Activated naive CD4-positive, alpha-beta T cell treated with anti-CD3 and anti-CD28 coated beads, Interleukin-2, amount 50 U/mL, for 72 hours (primary cell): ENCODE measurements at regions not wholly inside any gene's neighbourhood (a gene's known extent, or its start where the extent isn't known, plus 50 kb on each side); places are given as distances from the start of the nearest gene placed in this dataset.

Experiments used
- ATAC-seq, 2 donors: fragments of 150-1000 bp; cut with Tn5 transposase; 2 replicates each; pipeline ENCODE4 v1.10.0; 2021; ENCODE audit warnings: mild to moderate bottlenecking in 2 of 2, moderate library complexity in 2 of 2
- DNase-seq, 2 donors: peaks; one replicate each; pipeline ENCODE4 v3.0.0; 2021 to 2022; ENCODE audit warnings: low spot score in 2 of 2
- H3K27ac Mint-ChIP-seq, 2 donors: one replicate each; pipeline ENCODE4 v1.8.0; 2022; ENCODE audit warnings: mild to moderate bottlenecking in 2 of 2, mixed read lengths in 2 of 2
- H3K36me3 Mint-ChIP-seq, 2 donors: one replicate each; pipeline ENCODE4 v1.8.0; 2022; ENCODE audit warnings: mixed read lengths in 2 of 2
- H3K9me3 Mint-ChIP-seq, 2 donors: one replicate each; pipeline ENCODE4 v1.8.0; 2022; ENCODE audit warnings: mixed read lengths in 2 of 2

DNA sequence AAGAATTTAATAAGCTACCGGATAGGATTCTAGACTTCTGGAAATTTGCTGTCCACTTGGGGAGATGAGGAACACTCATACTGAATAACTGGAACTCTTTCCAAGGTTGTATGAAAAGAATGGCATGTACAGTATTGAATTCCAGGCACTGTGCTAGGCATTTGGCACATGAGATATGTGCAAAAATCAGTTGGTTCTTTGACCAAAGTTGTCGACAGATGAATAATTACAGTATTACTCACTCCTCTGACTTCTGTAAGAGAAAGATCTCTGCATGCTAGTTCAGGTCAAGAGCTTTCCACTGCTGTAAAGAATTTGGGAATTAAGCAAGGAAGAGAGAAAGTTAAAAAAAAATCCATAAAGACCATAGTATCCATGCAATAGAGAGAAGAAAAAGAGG is 764.7 kb downstream of the BCL11B start:
- H3K27ac Mint-ChIP-seq = no peak overlapping the region
- H3K36me3 Mint-ChIP-seq = peaks cover 0 to 19% of the 10 kb centered on the region in 2 donors
- ATAC-seq = no peak
- H3K9me3 Mint-ChIP-seq = peaks cover 10 to 31% of the 10 kb centered on the region in 2 donors
- DNase-seq = no peak

- H3K36me3 Mint-ChIP-seq = peaks cover 0 to 12% of the 10 kb centered on the region in 2 donors
- peaks cover 6 to 24% of the 10 kb centered on the region in 2 donors for H3K9me3 Mint-ChIP-seq
- ATAC-seq (peak in 1 of 2 donors; percentile 44), DNase-seq (no peak)
- no peak overlapping the region for H3K27ac Mint-ChIP-seq
Measured at GRCh38 chr14:98510392-98510791, 761.6 kb downstream of the BCL11B start.

DNA sequence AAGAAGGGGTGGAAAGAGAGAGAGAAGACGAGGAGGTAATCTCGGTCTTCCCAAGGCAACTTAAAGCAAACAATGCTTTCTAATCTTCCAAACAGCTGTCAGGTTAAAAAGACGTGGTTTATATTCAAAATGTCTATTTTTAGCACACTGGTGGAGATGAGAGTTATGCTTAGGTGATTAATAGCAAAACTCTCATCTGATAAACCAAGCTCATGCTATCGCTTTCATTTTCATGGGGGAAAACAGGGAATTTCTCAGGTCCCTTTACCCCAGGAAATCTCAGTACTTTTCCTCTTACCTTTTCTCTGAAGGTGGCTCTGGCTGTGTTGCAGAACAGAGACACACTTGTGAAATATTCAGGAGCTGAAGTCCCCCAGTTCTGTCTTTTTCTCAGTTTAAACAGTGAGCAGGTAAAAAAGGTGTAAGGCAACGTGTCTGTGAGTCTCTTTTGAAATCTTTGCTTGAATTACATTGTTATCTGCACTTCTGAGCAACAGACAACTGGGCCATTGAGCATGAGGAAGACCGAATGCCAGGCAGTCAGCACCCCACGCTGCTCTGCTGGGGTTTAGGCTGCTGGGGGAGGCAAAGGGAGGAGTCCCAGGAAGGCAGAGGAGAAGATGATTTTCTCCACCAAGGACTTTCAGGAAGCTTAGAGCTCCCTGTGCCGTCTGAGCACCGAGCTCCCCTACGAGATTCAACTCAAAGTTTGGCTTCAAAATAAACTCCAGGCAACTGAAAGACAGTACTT is 759.3 kb downstream of the BCL11B start:
- peak; percentile 67 to 69 for ATAC-seq
- H3K9me3 Mint-ChIP-seq = peaks cover 3 to 18% of the 10 kb centered on the region in 2 donors
- DNase-seq = no peak
- peak overlapping the region; percentile 65 to 91 for H3K27ac Mint-ChIP-seq
- peaks cover 0 to 6% of the 10 kb centered on the region in 2 donors for H3K36me3 Mint-ChIP-seq

DNA sequence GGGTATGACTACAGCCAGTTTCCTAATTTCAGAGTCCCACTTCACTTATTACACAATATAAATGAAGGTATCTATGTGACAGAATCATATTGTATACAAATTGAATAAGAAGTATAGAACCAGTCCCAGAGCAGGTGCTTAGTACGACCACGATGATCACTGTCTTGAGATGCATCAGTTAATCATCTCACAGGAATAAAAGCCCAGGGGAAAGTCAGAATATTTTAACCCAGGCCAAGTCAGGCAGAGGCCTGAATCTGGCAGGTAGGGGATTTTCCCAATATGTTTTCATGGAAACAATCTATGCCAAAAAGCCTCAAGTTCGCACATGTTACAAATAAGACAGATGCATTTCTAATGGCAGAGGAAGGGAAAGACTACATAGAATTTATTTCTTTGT is 758.4 kb downstream of the BCL11B start:
- Mint-ChIP-seq H3K27ac (peak overlapping the region in 1 of 2 donors; percentile 91), H3K9me3 (peaks cover 3 to 18% of the 10 kb centered on the region in 2 donors), H3K36me3 (peaks cover 0 to 5% of the 10 kb centered on the region in 2 donors)
- ATAC-seq (peak; percentile 22 to 65), DNase-seq (no peak)

DNA sequence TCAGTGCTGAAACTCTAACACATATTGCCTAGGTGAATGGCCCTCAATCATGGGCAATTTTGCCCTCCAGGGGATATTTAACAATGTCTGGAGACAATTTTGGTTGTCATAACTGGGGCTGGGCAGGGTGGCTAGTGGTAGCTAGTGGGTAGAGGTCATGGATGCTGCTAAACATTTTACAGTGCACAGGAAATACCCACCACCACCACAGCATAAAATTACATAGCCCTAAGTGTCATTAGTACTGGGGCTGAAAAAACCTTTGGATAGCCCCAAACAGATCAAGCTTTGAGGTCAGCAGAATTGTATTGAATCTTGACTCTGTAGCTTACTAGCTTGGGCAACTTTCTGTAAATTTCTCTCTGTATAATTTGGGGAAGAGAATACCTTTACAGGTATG is 758.0 kb downstream of the BCL11B start:
- no peak for DNase-seq
- ATAC-seq = peak in 1 of 2 donors; percentile 41
- H3K27ac Mint-ChIP-seq = no peak overlapping the region
- H3K9me3 Mint-ChIP-seq = peaks cover 3 to 18% of the 10 kb centered on the region in 2 donors
- H3K36me3 Mint-ChIP-seq = peaks cover 0 to 5% of the 10 kb centered on the region in 2 donors

- Mint-ChIP-seq H3K9me3 (peaks cover 8 to 28% of the 10 kb centered on the region in 2 donors), H3K27ac (no peak overlapping the region), H3K36me3 (peaks cover 0 to 19% of the 10 kb centered on the region in 2 donors)
- ATAC-seq (no peak), DNase-seq (no peak)
Measured at GRCh38 chr14:98536256-98536655, 735.7 kb downstream of the BCL11B start.

GRCh38 chr14:98542316-98542715 is 729.7 kb downstream of the BCL11B start:
- H3K27ac Mint-ChIP-seq = no peak overlapping the region
- H3K9me3 Mint-ChIP-seq = peaks cover 8 to 14% of the 10 kb centered on the region in 2 donors
- peaks cover 0 to 9% of the 10 kb centered on the region in 2 donors for H3K36me3 Mint-ChIP-seq
- ATAC-seq (no peak), DNase-seq (no peak)

- Mint-ChIP-seq H3K27ac (no peak overlapping the region), H3K9me3 (peaks cover 8 to 10% of the 10 kb centered on the region in 2 donors), H3K36me3 (peaks cover 0 to 12% of the 10 kb centered on the region in 2 donors)
- DNase-seq = no peak
- no peak for ATAC-seq
Measured at GRCh38 chr14:98543074-98543473, 728.9 kb downstream of the BCL11B start.

DNA sequence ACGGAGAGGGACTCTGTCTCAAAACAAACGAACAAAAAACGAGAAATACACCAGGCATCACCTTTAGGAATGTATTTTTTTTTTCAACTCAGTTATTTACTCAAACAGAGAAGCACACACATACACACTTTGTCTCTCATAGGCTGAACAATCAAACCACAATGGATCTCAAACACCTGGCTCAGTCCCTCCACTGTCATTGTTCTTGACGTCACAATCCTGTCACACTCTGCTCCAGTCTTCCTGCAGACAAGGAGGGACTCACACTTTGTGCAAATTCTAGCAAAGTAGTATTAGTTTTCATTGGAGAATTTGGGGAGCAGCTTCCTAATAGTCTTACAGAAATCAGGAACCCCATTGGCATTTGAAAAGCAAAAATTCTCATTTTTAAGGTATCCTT is 727.8 kb downstream of the BCL11B start:
- Mint-ChIP-seq H3K27ac (no peak overlapping the region), H3K36me3 (peaks cover 0 to 17% of the 10 kb centered on the region in 2 donors), H3K9me3 (peaks cover 4 to 14% of the 10 kb centered on the region in 2 donors)
- no peak for ATAC-seq
- DNase-seq = no peak

- H3K9me3 Mint-ChIP-seq = peaks cover 0 to 10% of the 10 kb centered on the region in 2 donors
- DNase-seq = no peak
- H3K27ac Mint-ChIP-seq = no peak overlapping the region
- ATAC-seq = no peak
- H3K36me3 Mint-ChIP-seq = peaks cover 0 to 21% of the 10 kb centered on the region in 2 donors
Measured at GRCh38 chr14:98545181-98545580, 726.8 kb downstream of the BCL11B start.

DNA sequence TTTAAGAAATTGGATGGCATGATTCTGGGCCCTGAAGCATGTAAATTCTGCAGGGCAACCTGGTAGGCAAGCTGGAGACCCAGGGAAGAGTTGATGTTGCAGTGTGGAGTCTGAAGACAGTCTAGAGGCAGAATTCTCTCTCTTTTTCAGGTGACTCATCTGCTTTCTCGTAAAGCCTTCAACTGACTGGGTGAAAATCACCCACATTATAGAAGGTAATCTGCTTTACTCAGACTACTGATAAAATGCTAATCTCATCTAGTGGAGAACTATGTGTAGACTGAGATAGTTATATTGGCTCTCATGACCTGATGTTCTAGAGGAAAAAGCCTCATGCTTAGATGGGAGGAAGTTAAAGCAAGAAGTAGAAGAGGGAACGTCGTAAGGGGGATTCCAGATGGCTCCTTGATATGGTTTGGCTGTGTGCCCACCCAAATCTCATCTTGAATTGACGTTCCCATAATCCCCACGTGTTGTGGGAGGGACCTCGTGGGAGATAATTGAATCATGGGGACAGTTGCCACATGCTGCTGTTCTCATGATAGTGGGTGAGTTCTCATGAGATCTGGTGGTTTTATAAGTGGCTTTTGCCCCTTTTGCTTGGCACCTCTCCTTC is 723.8 kb downstream of the BCL11B start:
- H3K36me3 Mint-ChIP-seq = peaks cover 0 to 21% of the 10 kb centered on the region in 2 donors
- peak; percentile 89 to 91 for ATAC-seq
- H3K9me3 Mint-ChIP-seq = peaks cover 0 to 13% of the 10 kb centered on the region in 2 donors
- peak; percentile 9 to 57 for DNase-seq
- H3K27ac Mint-ChIP-seq = peak overlapping the region; percentile 75 to 87

DNA sequence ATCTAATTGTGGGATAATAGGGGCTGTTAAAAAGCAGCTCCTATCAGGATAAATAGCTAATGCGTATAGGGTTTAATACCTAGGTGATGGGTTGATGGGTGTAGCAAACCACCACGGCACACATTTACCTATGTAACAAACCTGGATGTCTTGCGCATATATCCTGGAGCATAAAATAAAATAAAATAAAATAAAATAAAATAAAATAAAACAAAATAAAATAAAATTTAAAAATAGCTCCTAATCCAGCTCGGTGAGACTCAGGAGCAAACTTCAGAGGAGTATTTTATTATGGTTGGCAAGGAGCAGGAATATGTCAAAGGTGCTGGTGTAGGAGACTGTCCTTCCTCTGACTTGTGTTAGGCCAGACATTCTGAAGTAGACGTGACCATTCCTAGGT is 721.0 kb downstream of the BCL11B start:
- Mint-ChIP-seq H3K36me3 (peaks cover 0 to 21% of the 10 kb centered on the region in 2 donors), H3K27ac (no peak overlapping the region), H3K9me3 (peaks cover 4 to 18% of the 10 kb centered on the region in 2 donors)
- DNase-seq = no peak
- no peak for ATAC-seq

GRCh38 chr14:98555440-98555839 is 716.6 kb downstream of the BCL11B start:
- DNase-seq (no peak), ATAC-seq (no peak)
- H3K27ac Mint-ChIP-seq = no peak overlapping the region
- H3K36me3 Mint-ChIP-seq = peaks cover 0 to 5% of the 10 kb centered on the region in 2 donors
- H3K9me3 Mint-ChIP-seq = peaks cover 13 to 20% of the 10 kb centered on the region in 2 donors

DNA sequence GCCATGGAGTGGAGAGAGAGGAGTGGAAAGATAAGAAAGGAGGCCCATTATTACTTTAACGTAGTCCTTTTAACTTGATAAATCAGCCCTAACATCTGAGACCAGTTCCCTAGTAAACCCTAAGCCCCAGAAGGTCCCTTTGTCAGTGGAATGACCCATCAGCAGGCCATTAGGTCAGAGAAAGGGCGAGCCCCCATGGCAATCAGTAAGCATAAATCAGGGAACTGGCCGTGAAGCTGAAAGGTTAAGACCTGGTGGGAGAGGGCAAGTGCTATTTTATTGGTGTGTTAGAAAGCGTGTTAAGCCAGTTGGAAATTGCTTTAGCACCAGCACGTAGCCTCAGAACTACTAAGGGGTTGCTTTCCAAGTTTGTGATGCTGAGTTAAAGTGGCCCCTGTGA is 708.0 kb downstream of the BCL11B start:
- no peak for DNase-seq
- Mint-ChIP-seq H3K27ac (no peak overlapping the region), H3K36me3 (peaks cover 0 to 2% of the 10 kb centered on the region in 2 donors), H3K9me3 (peaks cover 8 to 21% of the 10 kb centered on the region in 2 donors)
- ATAC-seq = no peak

GRCh38 chr14:98564541-98564940 is 707.5 kb downstream of the BCL11B start:
- ATAC-seq = no peak
- peaks cover 5 to 17% of the 10 kb centered on the region in 2 donors for H3K9me3 Mint-ChIP-seq

GRCh38 chr14:98571104-98571503 is 700.9 kb downstream of the BCL11B start:
- no peaks in the 10 kb centered on the region for H3K36me3 Mint-ChIP-seq
- ATAC-seq = no peak

More at GRCh38 chr14:98564541-98564940, 707.5 kb downstream of the BCL11B start:
- H3K27ac Mint-ChIP-seq = no peak overlapping the region
- no peaks in the 10 kb centered on the region for H3K36me3 Mint-ChIP-seq
- no peak for DNase-seq

DNA sequence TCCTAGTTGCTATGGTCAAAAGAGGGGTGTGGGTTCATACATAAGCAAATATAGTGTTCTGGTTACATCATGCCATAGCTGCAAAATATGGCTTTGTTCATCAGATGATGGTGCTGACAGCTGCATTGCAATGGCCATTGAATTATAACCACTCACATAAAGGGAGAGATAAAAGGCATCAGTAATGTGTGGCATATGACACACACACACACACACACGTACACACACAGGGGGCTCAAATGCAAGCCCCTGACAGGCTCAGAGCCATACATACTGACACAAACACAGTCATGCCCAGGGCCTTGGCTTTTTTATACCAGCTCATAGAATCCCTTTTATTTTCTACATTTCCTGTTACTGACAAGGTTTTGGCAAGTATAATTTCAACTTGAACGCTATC is 698.9 kb downstream of the BCL11B start:
- ATAC-seq = no peak
- no peaks in the 10 kb centered on the region for H3K36me3 Mint-ChIP-seq
- H3K9me3 Mint-ChIP-seq = peaks cover 0 to 5% of the 10 kb centered on the region in 2 donors

More at GRCh38 chr14:98571104-98571503, 700.9 kb downstream of the BCL11B start:
- DNase-seq = no peak
- Mint-ChIP-seq H3K9me3 (peaks cover 5 to 11% of the 10 kb centered on the region in 2 donors), H3K27ac (no peak overlapping the region)

More for the DNA sequence above, 698.9 kb downstream of the BCL11B start:
- DNase-seq = no peak
- H3K27ac Mint-ChIP-seq = no peak overlapping the region
